ENCODE measurements at regions not wholly inside any gene's neighbourhood (a gene's known extent, or its start where the extent isn't known, plus 50 kb on each side); places are given as distances from the start of the nearest gene placed in this dataset.

DNA sequence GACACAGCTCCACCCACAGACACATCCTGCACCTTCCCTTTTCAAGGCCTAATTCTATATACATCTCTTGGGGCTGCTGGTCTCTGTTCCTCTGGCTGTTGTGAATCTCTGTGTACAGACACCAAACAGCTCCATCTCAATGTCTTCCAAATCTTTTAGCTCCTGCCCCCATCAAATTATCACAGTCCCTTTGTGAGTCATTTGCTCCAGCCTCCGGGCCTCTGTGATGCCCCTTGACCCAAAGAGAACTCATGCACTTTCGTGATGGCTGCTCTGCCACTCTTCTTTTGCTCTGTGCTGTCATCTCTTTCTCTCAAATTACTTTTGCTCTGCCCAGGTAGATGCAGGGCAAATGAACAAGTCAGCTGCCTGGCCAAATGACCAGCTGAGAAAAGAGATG is 369.0 kb upstream of the CDIN1 start:
- no peak for DNase-seq

DNA sequence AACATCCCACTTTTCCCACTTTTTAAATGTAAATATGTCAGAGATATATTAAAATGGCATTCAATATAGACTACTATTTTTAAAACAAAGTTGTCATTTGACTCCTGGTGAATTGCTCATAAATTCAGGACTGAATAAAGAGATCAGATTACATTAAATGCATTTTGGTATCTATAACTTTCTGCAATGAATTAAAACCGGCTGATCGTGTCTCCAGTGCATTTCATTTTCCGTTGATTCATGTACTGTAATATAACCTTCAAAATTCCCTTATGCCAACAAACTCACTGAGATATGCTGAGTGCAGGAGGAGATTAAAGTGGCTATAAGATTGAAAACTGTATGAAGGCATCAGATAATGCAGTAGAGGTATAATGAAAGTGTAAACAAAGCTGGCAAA is 361.1 kb upstream of the CDIN1 start:
- DNase-seq: no peak

- no peak for DNase-seq
Observed at GRCh38 chr15:36218991-36219390, 360.4 kb upstream of the CDIN1 start.

- no peak for DNase-seq
Observed at GRCh38 chr15:36221992-36222391, 357.4 kb upstream of the CDIN1 start.

DNA sequence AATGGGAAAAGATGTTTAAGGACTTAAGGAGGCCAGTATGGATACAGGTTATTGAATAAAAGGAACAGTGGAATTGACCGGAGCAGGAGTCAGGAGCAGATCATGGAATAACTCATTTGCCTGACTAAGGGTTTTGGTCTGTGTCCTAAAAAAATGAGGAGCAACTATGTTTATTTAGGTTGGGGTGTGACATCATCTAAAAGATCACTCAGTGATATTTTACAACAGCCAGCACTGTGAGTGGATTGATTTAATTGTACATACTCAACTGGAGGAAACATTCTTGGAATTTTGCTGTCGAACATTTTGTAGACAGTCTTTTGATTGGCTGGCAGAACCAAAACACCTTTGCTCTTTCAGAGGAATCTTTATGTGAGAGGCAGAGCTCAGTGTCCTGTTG is 348.6 kb upstream of the CDIN1 start:
- no peak for DNase-seq

DNA sequence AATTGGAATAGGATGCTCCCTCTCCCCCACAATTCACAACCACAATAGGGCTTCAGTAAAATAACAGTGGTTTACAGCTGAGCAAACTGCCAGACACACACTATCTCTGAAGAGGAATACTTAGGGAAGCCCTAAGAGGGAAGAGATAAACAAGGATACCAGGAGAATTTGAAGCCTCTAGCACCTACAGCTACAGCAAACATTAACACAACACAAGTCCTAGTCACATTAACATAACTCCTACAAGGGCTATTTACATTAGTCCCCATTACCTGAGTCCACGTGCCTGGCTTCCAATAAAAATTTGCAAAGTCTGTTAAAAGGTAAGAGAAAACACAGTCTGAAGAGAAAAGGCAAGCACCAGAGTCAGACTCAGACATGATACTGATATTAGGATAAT is 346.9 kb upstream of the CDIN1 start:
- no peak for DNase-seq

DNA sequence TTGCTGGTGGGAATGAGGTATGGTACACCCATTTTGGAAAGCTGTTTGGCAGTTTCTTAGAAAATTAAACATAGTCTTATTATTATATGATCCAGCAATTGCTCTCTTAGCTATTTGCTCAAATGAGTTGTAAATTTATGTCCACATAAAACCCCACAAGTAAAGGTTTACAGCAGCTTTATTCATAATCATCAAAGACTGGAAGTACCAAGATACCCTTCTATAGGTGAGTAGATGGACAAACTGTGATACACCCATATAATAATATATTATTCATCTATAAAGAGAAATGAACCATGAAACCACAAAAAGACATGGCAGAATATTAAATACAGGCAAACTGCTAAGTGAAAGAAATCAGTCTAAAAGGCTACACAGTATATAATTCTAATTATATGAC is 344.7 kb upstream of the CDIN1 start:
- no peak for DNase-seq

DNA sequence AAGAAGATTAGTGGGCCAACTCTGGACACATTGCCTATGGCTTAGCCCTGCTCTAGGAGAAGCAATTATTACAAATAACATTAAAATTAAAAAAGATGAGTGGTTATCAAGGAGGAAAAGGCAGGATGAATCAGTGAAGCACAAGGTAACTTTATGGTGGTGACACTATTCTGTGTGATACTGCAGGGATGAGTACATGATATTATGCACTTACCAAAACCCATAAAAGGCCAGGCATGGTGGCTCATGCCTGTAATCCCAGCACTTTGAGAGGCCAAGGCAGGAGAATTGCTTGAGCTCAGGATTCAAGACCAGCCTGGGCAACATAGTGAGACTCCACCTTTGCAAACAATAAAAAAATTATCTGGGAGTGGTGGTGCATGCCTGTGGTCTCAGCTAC is 344.3 kb upstream of the CDIN1 start:
- DNase-seq: no peak

GRCh38 chr15:36239509-36239908 is 339.9 kb upstream of the CDIN1 start:
- no peak for DNase-seq

DNA sequence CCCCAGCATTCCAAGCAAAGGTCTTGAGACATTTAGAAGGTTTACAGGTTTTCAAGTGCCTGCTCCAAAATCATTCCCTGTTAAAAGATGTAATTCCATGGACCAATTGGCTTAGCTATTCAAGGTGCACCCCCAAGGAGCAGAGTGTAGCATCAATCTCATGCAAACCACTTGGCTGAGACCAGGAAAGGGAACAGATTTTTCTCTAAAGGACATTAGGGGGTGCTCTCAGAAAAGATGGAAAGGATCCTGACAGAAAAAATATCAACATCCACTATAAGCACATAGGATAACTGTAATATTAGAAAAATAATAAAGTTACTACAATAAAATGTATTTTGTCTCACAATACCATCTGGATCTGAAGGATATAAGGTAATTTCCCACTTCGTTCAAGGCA is 328.0 kb upstream of the CDIN1 start:
- no peak for DNase-seq

- DNase-seq: no peak
Observed at GRCh38 chr15:36252146-36252711, 327.2 kb upstream of the CDIN1 start.

DNA sequence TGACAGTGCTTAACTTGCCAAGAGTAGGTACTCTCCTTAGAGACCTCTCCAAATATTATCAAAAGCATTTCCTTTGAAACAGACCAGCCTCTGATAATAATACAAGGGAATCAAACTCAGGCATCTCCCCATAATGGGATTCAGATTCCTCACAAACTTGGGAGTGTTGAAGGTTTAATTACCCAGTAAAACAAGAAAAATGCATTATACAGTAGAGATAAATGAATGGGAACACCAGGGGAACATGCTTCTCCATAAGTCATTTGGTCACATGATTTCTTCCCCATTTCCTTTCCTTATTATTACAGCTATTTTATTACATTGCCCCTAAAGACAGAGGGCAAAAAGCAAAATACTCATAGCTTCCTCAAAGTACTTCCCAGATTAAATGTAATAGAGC is 325.0 kb upstream of the CDIN1 start:
- no peak for DNase-seq

GRCh38 chr15:36256404-36256807 is 323.0 kb upstream of the CDIN1 start:
- no peak for DNase-seq

DNA sequence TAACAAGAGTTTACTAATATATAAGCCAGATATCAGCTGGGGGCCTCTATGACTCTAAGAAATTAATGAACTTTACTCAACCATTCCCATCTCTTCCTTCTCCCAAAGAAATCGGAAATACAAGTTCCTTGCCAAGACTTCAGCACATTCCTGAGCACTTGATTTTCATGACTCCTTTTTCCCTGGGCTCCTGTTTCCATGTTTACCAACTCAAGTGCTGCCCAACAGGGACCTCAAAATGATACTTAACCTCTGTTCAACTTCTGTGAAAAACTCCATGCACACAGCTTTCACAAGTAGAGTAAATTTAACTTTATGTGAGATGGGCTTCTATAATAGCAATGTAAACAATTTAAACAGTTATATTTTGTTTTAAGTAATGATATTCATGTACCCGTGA is 315.8 kb upstream of the CDIN1 start:
- no peak for DNase-seq

GRCh38 chr15:36265422-36265821 is 314.0 kb upstream of the CDIN1 start:
- DNase-seq: no peak

- no peak for DNase-seq
Observed at GRCh38 chr15:36271048-36271447, 308.4 kb upstream of the CDIN1 start.

DNA sequence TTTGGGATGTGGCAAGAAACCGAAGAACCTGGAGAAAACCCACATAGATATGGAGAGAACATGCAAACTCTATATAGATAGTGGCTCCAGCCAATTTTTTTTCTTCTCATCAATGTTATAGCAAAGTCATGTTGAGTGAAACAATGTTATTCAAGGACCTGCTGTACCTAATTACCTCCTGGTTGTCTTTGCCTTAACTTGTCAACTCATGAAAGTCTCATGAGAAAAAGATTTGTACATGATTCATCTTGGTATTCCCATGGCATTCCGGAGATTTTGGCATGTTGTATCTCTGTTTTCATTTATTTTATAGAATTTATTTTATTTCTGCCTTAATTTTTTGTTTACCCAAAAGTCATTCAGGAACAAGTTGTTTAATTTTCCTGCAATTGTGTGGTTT is 303.8 kb upstream of the CDIN1 start:
- no peak for DNase-seq

- no peak for DNase-seq
Observed at GRCh38 chr15:36278219-36278618, 301.2 kb upstream of the CDIN1 start.

DNA sequence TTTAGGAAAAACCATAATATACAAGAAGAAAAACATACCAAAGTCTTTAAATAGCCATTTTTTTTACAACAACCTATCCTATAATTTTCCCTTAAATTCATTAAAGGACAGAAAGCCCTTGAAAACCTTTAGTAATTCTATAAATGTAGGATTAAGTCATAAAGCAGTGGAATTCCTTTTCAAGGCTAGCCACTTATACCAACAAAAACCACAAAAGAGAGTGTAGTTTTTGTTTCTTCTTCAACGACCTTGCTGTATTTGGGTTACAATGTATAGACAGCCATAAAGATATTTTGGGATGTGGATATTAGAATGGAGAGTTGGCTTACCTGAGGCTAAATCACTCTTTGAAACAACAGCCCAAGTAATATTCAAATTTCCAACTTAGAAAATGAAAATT is 296.6 kb upstream of the CDIN1 start:
- DNase-seq: no peak

- no peak for DNase-seq
Observed at GRCh38 chr15:36284911-36285310, 294.5 kb upstream of the CDIN1 start.

GRCh38 chr15:36291501-36291900 is 287.9 kb upstream of the CDIN1 start:
- no peak for DNase-seq

DNA sequence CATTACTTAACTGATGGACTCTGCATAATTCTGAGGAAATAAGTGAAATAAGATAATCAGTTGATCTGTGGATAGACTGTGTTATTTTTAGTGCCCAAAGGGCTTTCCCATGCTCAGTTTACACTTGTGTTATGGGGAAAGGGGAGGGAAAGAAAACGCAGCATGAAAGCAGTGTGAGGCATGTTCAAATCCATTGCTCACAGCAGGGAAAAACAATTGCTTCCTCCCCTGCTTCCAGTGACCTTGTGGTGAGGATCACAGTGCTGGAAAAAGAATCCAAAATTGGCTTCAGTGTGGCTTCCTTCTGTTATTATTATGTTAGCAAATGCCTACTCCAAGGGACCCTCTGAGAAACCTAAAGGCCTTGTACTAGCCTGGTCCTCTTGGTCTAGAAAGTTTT is 285.1 kb upstream of the CDIN1 start:
- no peak for DNase-seq

GRCh38 chr15:36301947-36302346 is 277.5 kb upstream of the CDIN1 start:
- DNase-seq: no peak

- no peak for DNase-seq
Observed at GRCh38 chr15:36313021-36313420, 266.4 kb upstream of the CDIN1 start.

- no peak for DNase-seq
Observed at GRCh38 chr15:36313736-36314280, 265.6 kb upstream of the CDIN1 start.

DNA sequence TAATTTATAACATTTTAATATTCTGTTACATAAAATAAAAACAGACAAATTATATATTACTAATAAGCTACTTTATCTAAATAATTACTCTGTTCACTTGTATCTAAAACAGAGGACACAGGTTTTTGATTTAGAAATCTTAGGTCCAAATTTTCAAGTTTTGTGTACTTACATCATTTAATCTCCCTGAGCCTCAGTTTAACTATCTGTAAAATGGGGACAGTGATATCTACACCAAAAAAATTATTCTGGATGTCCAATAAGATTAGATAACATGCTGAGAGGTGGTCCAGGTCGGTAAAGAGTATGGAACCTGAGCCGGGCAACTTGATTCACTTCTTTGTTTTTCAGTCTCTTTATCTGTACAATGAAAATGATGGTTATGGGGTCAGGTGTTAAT is 263.8 kb upstream of the CDIN1 start:
- no peak for DNase-seq
